Small intestine (tissue), 7 donors: ENCODE measurements at regions not wholly inside any gene's neighbourhood (a gene's known extent, or its start where the extent isn't known, plus 50 kb on each side); places are given as distances from the start of the nearest gene placed in this dataset.

ENCODE experiments used
- DNase-seq, 2 donors: peaks; one replicate each; pipeline versions ENCODE4 v3.0.0 to v3.0.0-alpha.2; 2013
- FAIRE-seq: peaks from 2 replicates; lab custom pipeline; 2012; peaks lifted over from hg19 to GRCh38; lab: Jason Lieb, UNC
- H3K27ac ChIP-seq, 3 donors: one replicate each; pipeline ENCODE4 v1.5.1; 2013; ENCODE audit warnings: low read length in 2 of 3, mild to moderate bottlenecking in 2 of 3, control low read depth in 1 of 3, inconsistent platforms in 1 of 3, low read depth in 1 of 3, moderate library complexity in 1 of 3
- H3K27me3 ChIP-seq, 3 donors: one replicate each; pipeline ENCODE4 v1.6.1; 2013; ENCODE audit warnings: low read length in 3 of 3, inconsistent platforms in 1 of 3; ENCODE audit not compliant: control insufficient read depth in 3 of 3, insufficient read depth in 3 of 3
- H3K36me3 ChIP-seq, 3 donors: one replicate each; pipeline ENCODE4 v1.6.1; 2013; ENCODE audit warnings: low read length in 3 of 3, inconsistent platforms in 1 of 3, low read depth in 1 of 3, mild to moderate bottlenecking in 1 of 3, moderate library complexity in 1 of 3; ENCODE audit not compliant: control insufficient read depth in 3 of 3, insufficient read depth in 2 of 3
- H3K4me1 ChIP-seq, 3 donors: one replicate each; pipeline ENCODE4 v1.6.1; 2013; ENCODE audit warnings: low read length in 2 of 3, inconsistent platforms in 1 of 3, low read depth in 1 of 3, mild to moderate bottlenecking in 1 of 3, moderate library complexity in 1 of 3; ENCODE audit not compliant: control insufficient read depth in 3 of 3, insufficient read depth in 2 of 3
- H3K4me3 ChIP-seq, 3 donors: one replicate each; pipeline ENCODE4 v1.5.1; 2013; ENCODE audit warnings: low read length in 3 of 3, control low read depth in 1 of 3, inconsistent platforms in 1 of 3, low read depth in 1 of 3, mild to moderate bottlenecking in 1 of 3, moderate library complexity in 1 of 3
- H3K9me3 ChIP-seq, 2 donors: one replicate each; pipeline ENCODE4 v1.6.1; 2013; ENCODE audit warnings: low read depth in 1 of 2, low read length in 1 of 2; ENCODE audit not compliant: control insufficient read depth in 2 of 2, insufficient read depth in 1 of 2
- WGBS, 3 donors: extraction: QIAGEN DNeasy Blood & Tissue Kit; methylation state at CpG; one replicate each; pipeline ENCODE4 v1.1.7; 2013; 5-methylcytosine and 5-hydroxymethylcytosine counted together
- donor health status: healthy with polysubstance abuse.
- donor health status: control.
- donor health status: control.
- donor health status: Bipolar disorder and iron deficiency.
- donor health status: healthy.

- Histone ChIP-seq H3K27me3 (no peaks in the 10 kb centered on the region), H3K9me3 (no peaks in the 10 kb centered on the region), H3K27ac (no peak overlapping the region), H3K4me1 (no peaks in the 10 kb centered on the region), H3K36me3 (no peaks in the 10 kb centered on the region), H3K4me3 (no peak overlapping the region)
- FAIRE-seq (no peak), DNase-seq (no peak)
- 82 to 91% (median 83%) methylated on average over 5 of the region's 5 CpGs for WGBS, 3 donors
These were observed 1091.8 kb downstream of the TBC1D22A start for GRCh38 chr22:47854251-47854650.

GRCh38 chr22:47853750-47854149, 1091.3 kb downstream of the TBC1D22A start:
- WGBS, 3 donors = 60 to 75% (median 66%) methylated on average over 3 of the region's 3 CpGs
- Histone ChIP-seq H3K27me3 (no peaks in the 10 kb centered on the region), H3K4me3 (no peak overlapping the region), H3K36me3 (no peaks in the 10 kb centered on the region), H3K4me1 (no peaks in the 10 kb centered on the region), H3K27ac (no peak overlapping the region), H3K9me3 (no peaks in the 10 kb centered on the region)
- no peak for FAIRE-seq
- no peak for DNase-seq

- Histone ChIP-seq H3K36me3 (no peaks in the 10 kb centered on the region), H3K27ac (no peak overlapping the region), H3K4me3 (no peak overlapping the region), H3K4me1 (no peaks in the 10 kb centered on the region), H3K9me3 (no peaks in the 10 kb centered on the region), H3K27me3 (no peaks in the 10 kb centered on the region)
- DNase-seq (no peak), FAIRE-seq (no peak)
- 11 to 35% (median 18%) methylated on average over 3 of the region's 3 CpGs for WGBS, 3 donors
These were observed 1089.1 kb downstream of the TBC1D22A start for GRCh38 chr22:47851586-47851985.

- Histone ChIP-seq H3K27me3 (no peaks in the 10 kb centered on the region), H3K4me3 (no peak overlapping the region), H3K36me3 (no peaks in the 10 kb centered on the region), H3K9me3 (no peaks in the 10 kb centered on the region), H3K27ac (no peak overlapping the region), H3K4me1 (no peaks in the 10 kb centered on the region)
- DNase-seq = no peak
- FAIRE-seq = no peak
- 57 to 79% (median 78%) methylated on average over 2 of the region's 2 CpGs for WGBS, 3 donors
These were observed 1088.2 kb downstream of the TBC1D22A start for GRCh38 chr22:47850644-47851151.

- Histone ChIP-seq H3K9me3 (no peaks in the 10 kb centered on the region), H3K27ac (no peak overlapping the region), H3K36me3 (no peaks in the 10 kb centered on the region), H3K27me3 (no peaks in the 10 kb centered on the region), H3K4me3 (no peak overlapping the region), H3K4me1 (no peaks in the 10 kb centered on the region)
- WGBS, 3 donors = 64 to 68% (median 65%) methylated on average over 6 of the region's 6 CpGs
- no peak for DNase-seq
- no peak for FAIRE-seq
These were observed 1087.1 kb downstream of the TBC1D22A start for GRCh38 chr22:47849576-47849975.

- DNase-seq (no peak), FAIRE-seq (no peak)
- Histone ChIP-seq H3K36me3 (no peaks in the 10 kb centered on the region), H3K9me3 (no peaks in the 10 kb centered on the region), H3K4me1 (no peaks in the 10 kb centered on the region), H3K4me3 (no peak overlapping the region), H3K27me3 (no peaks in the 10 kb centered on the region), H3K27ac (no peak overlapping the region)
- 75 to 82% (median 79%) methylated on average over 14 of the region's 14 CpGs for WGBS, 3 donors
These were observed 1085.9 kb downstream of the TBC1D22A start for GRCh38 chr22:47848184-47848920.

GRCh38 chr22:47847131-47847890, 1084.9 kb downstream of the TBC1D22A start:
- H3K36me3 ChIP-seq = no peaks in the 10 kb centered on the region
- H3K4me3 ChIP-seq = no peak overlapping the region
- H3K9me3 ChIP-seq = no peaks in the 10 kb centered on the region
- H3K27ac ChIP-seq = no peak overlapping the region
- 56 to 69% (median 59%) methylated on average over 8 of the region's 8 CpGs for WGBS, 3 donors
- H3K27me3 ChIP-seq = no peaks in the 10 kb centered on the region
- H3K4me1 ChIP-seq = no peaks in the 10 kb centered on the region
- no peak for FAIRE-seq
- DNase-seq = no peak

- H3K4me1 ChIP-seq = no peaks in the 10 kb centered on the region
- no peak for DNase-seq
- no peak overlapping the region for H3K27ac ChIP-seq
- no peak overlapping the region for H3K4me3 ChIP-seq
- 38 to 67% (median 48%) methylated on average over 2 of the region's 2 CpGs for WGBS, 3 donors
- H3K9me3 ChIP-seq = no peaks in the 10 kb centered on the region
- no peaks in the 10 kb centered on the region for H3K27me3 ChIP-seq
- H3K36me3 ChIP-seq = no peaks in the 10 kb centered on the region
- FAIRE-seq = no peak
These were observed 1083.8 kb downstream of the TBC1D22A start for GRCh38 chr22:47846206-47846605.
